Activated T-cell treated with anti-CD3 and anti-CD28 coated beads, Interleukin-2, amount 50 U/mL, for 4 hours (primary cell): ENCODE measurements at regions not wholly inside any gene's neighbourhood (a gene's known extent, or its start where the extent isn't known, plus 50 kb on each side); places are given as distances from the start of the nearest gene placed in this dataset.

Experiments used
- ATAC-seq, 2 donors: fragments of 200-7000 bp; cut with Tn5 transposase; one replicate each; pipeline ENCODE4 v1.10.0; 2021
- DNase-seq: peaks from one replicate; pipeline ENCODE4 v3.0.0-alpha.2; 2020
- H3K27me3 Mint-ChIP-seq: one replicate; pipeline ENCODE4 v1.8.0; 2021; ENCODE audit warnings: low read depth, mixed read lengths
- H3K36me3 Mint-ChIP-seq: one replicate; pipeline ENCODE4 v1.8.0; 2022; ENCODE audit warnings: mixed read lengths; ENCODE audit not compliant: insufficient read depth
- H3K4me1 Mint-ChIP-seq: one replicate; pipeline ENCODE4 v1.8.0; 2021; ENCODE audit warnings: low read depth, mixed read lengths
- H3K4me3 Mint-ChIP-seq: one replicate; pipeline ENCODE4 v1.8.0; 2021; ENCODE audit warnings: mild to moderate bottlenecking, moderate library complexity, mixed read lengths
- H3K9me3 Mint-ChIP-seq: one replicate; pipeline ENCODE4 v1.8.0; 2021; ENCODE audit warnings: mixed read lengths

- ATAC-seq, result no peak
- Mint-ChIP-seq H3K36me3 (no peaks in the 10 kb centered on the region), H3K27me3 (peaks cover 5% of the 10 kb centered on the region), H3K4me1 (no peaks in the 10 kb centered on the region), H3K9me3 (no peaks in the 10 kb centered on the region), H3K4me3 (no peak overlapping the region)
- no peak for DNase-seq
Measured at GRCh38 chr2:156675896-156676295, 239.7 kb downstream of the GPD2 start.

- ATAC-seq (no peak), DNase-seq (no peak)
- Mint-ChIP-seq H3K36me3 (no peaks in the 10 kb centered on the region), H3K4me1 (no peaks in the 10 kb centered on the region), H3K27me3 (peaks cover 2% of the 10 kb centered on the region), H3K9me3 (no peaks in the 10 kb centered on the region), H3K4me3 (no peak overlapping the region)
Measured at GRCh38 chr2:156679820-156680219, 243.6 kb downstream of the GPD2 start.

- ATAC-seq (no peak), DNase-seq (no peak)
- Mint-ChIP-seq H3K36me3 (no peaks in the 10 kb centered on the region), H3K9me3 (no peaks in the 10 kb centered on the region), H3K27me3 (peaks cover 2% of the 10 kb centered on the region), H3K4me1 (no peaks in the 10 kb centered on the region), H3K4me3 (no peak overlapping the region)
Measured at GRCh38 chr2:156680266-156680665, 244.1 kb downstream of the GPD2 start.

GRCh38 chr2:156687126-156687525, 250.9 kb downstream of the GPD2 start:
- H3K9me3 Mint-ChIP-seq, result no peaks in the 10 kb centered on the region
- H3K36me3 Mint-ChIP-seq, result no peaks in the 10 kb centered on the region
- H3K27me3 Mint-ChIP-seq, result peaks cover 1% of the 10 kb centered on the region
- no peak overlapping the region for H3K4me3 Mint-ChIP-seq
- DNase-seq, result no peak
- H3K4me1 Mint-ChIP-seq, result no peaks in the 10 kb centered on the region
- no peak for ATAC-seq

- Mint-ChIP-seq H3K9me3 (no peaks in the 10 kb centered on the region), H3K36me3 (no peaks in the 10 kb centered on the region), H3K4me1 (no peaks in the 10 kb centered on the region), H3K27me3 (peaks cover 1% of the 10 kb centered on the region), H3K4me3 (no peak overlapping the region)
- DNase-seq (no peak), ATAC-seq (no peak)
Measured at GRCh38 chr2:156687715-156688114, 251.5 kb downstream of the GPD2 start.

GRCh38 chr2:156689939-156690338, 253.8 kb downstream of the GPD2 start:
- Mint-ChIP-seq H3K9me3 (no peaks in the 10 kb centered on the region), H3K4me1 (no peaks in the 10 kb centered on the region), H3K4me3 (no peak overlapping the region), H3K36me3 (no peaks in the 10 kb centered on the region), H3K27me3 (peaks cover 1% of the 10 kb centered on the region)
- DNase-seq (no peak), ATAC-seq (no peak)

- H3K36me3 Mint-ChIP-seq, result no peaks in the 10 kb centered on the region
- H3K27me3 Mint-ChIP-seq, result peaks cover 4% of the 10 kb centered on the region
- no peaks in the 10 kb centered on the region for H3K4me1 Mint-ChIP-seq
- no peak for DNase-seq
- no peak for ATAC-seq
- H3K4me3 Mint-ChIP-seq, result no peak overlapping the region
- H3K9me3 Mint-ChIP-seq, result no peaks in the 10 kb centered on the region
Measured at GRCh38 chr2:156691014-156691413, 254.8 kb downstream of the GPD2 start.

- no peaks in the 10 kb centered on the region for H3K4me1 Mint-ChIP-seq
- H3K9me3 Mint-ChIP-seq, result no peaks in the 10 kb centered on the region
- no peak overlapping the region for H3K4me3 Mint-ChIP-seq
- no peaks in the 10 kb centered on the region for H3K36me3 Mint-ChIP-seq
- DNase-seq, result no peak
- peaks cover 7% of the 10 kb centered on the region for H3K27me3 Mint-ChIP-seq
- no peak for ATAC-seq
Measured at GRCh38 chr2:156695020-156695419, 258.8 kb downstream of the GPD2 start.

- H3K36me3 Mint-ChIP-seq, result no peaks in the 10 kb centered on the region
- DNase-seq (no peak), ATAC-seq (no peak)
- H3K4me3 Mint-ChIP-seq, result no peak overlapping the region
- no peaks in the 10 kb centered on the region for H3K9me3 Mint-ChIP-seq
- peaks cover 7% of the 10 kb centered on the region for H3K27me3 Mint-ChIP-seq
- no peaks in the 10 kb centered on the region for H3K4me1 Mint-ChIP-seq
Measured at GRCh38 chr2:156695595-156695994, 259.4 kb downstream of the GPD2 start.

GRCh38 chr2:156697906-156698305, 261.7 kb downstream of the GPD2 start:
- Mint-ChIP-seq H3K9me3 (no peaks in the 10 kb centered on the region), H3K27me3 (peaks cover 7% of the 10 kb centered on the region), H3K36me3 (no peaks in the 10 kb centered on the region), H3K4me1 (no peaks in the 10 kb centered on the region), H3K4me3 (no peak overlapping the region)
- ATAC-seq, result no peak
- DNase-seq, result no peak

- no peaks in the 10 kb centered on the region for H3K36me3 Mint-ChIP-seq
- no peak overlapping the region for H3K4me3 Mint-ChIP-seq
- H3K4me1 Mint-ChIP-seq, result no peaks in the 10 kb centered on the region
- no peak for ATAC-seq
- H3K27me3 Mint-ChIP-seq, result peaks cover 7% of the 10 kb centered on the region
- H3K9me3 Mint-ChIP-seq, result no peaks in the 10 kb centered on the region
- DNase-seq, result no peak
Measured at GRCh38 chr2:156700681-156701080, 264.5 kb downstream of the GPD2 start.

GRCh38 chr2:156702541-156702940, 266.4 kb downstream of the GPD2 start:
- DNase-seq, result no peak
- H3K4me3 Mint-ChIP-seq, result no peak overlapping the region
- H3K9me3 Mint-ChIP-seq, result no peaks in the 10 kb centered on the region
- no peak for ATAC-seq
- H3K36me3 Mint-ChIP-seq, result no peaks in the 10 kb centered on the region
- H3K27me3 Mint-ChIP-seq, result peaks cover 2% of the 10 kb centered on the region
- no peaks in the 10 kb centered on the region for H3K4me1 Mint-ChIP-seq

GRCh38 chr2:156703642-156704041, 267.5 kb downstream of the GPD2 start:
- H3K36me3 Mint-ChIP-seq, result no peaks in the 10 kb centered on the region
- no peaks in the 10 kb centered on the region for H3K4me1 Mint-ChIP-seq
- H3K9me3 Mint-ChIP-seq, result no peaks in the 10 kb centered on the region
- DNase-seq (no peak), ATAC-seq (no peak)
- H3K4me3 Mint-ChIP-seq, result no peak overlapping the region
- H3K27me3 Mint-ChIP-seq, result peaks cover 2% of the 10 kb centered on the region

GRCh38 chr2:156704132-156704531, 268.0 kb downstream of the GPD2 start:
- Mint-ChIP-seq H3K36me3 (no peaks in the 10 kb centered on the region), H3K4me1 (no peaks in the 10 kb centered on the region), H3K9me3 (no peaks in the 10 kb centered on the region), H3K4me3 (no peak overlapping the region), H3K27me3 (peaks cover 2% of the 10 kb centered on the region)
- DNase-seq, result no peak
- ATAC-seq, result no peak

- Mint-ChIP-seq H3K4me1 (no peaks in the 10 kb centered on the region), H3K36me3 (no peaks in the 10 kb centered on the region), H3K4me3 (no peak overlapping the region), H3K27me3 (peaks cover 1% of the 10 kb centered on the region), H3K9me3 (no peaks in the 10 kb centered on the region)
- DNase-seq, result no peak
- no peak for ATAC-seq
Measured at GRCh38 chr2:156704617-156705016, 268.4 kb downstream of the GPD2 start.

- H3K4me3 Mint-ChIP-seq, result no peak overlapping the region
- no peaks in the 10 kb centered on the region for H3K36me3 Mint-ChIP-seq
- DNase-seq, result no peak
- H3K9me3 Mint-ChIP-seq, result no peaks in the 10 kb centered on the region
- no peaks in the 10 kb centered on the region for H3K4me1 Mint-ChIP-seq
- no peaks in the 10 kb centered on the region for H3K27me3 Mint-ChIP-seq
- no peak for ATAC-seq
Measured at GRCh38 chr2:156706576-156706975, 270.4 kb downstream of the GPD2 start.
